ENCODE measurements at regions not wholly inside any gene's neighbourhood (a gene's known extent, or its start where the extent isn't known, plus 50 kb on each side); places are given as distances from the start of the nearest gene placed in this dataset.

DNA sequence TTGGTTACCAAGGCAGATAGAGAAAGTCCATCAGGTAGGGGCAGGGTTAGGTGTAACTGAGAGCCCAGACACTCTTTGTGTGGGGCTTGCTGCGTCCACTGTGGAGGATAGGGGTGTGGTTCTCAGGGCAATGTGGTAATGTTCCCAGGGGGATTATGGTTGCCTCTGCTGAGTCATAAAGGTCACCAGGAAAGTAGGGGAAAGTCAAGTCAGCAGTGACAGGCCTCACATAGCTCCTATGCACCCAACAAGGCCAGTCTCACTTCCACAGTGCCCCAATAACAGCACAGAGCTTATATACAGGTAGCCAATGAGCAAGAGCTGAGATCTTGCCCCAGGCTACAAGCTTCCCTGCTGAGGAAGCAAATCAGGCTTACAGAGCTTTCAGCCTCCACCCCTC is 1438.0 kb upstream of the ZEB2 start:
- H4K20me1 ChIP-seq (ENCODE audit: insufficient read depth, low read length) = no peaks in the 10 kb centered on the region
- H3K9me3 Mint-ChIP-seq (ENCODE audit: unreplicated experiment) = peaks cover 24% of the 10 kb centered on the region
- no peaks in the 10 kb centered on the region for H3K36me3 ChIP-seq (ENCODE audit: insufficient read depth, low read length)
- H3K4me3 ChIP-seq (ENCODE audit: insufficient read depth, low read depth, low read length) = no peak overlapping the region
- no peak for DNase-seq (ENCODE audit: low read depth)
- H3K79me2 ChIP-seq (ENCODE audit: insufficient read depth, low read length) = no peaks in the 10 kb centered on the region
- H3K4me2 ChIP-seq (ENCODE audit: low read length) = no peak overlapping the region
- no peak overlapping the region for H3K4me3 Mint-ChIP-seq (ENCODE audit: unreplicated experiment)
- TF ChIP-seq EZH2 (IDR thresholded peaks at IDR 0.05; ENCODE audit: insufficient read depth, low read length) = no peak
- TF ChIP-seq, protein P1, sequence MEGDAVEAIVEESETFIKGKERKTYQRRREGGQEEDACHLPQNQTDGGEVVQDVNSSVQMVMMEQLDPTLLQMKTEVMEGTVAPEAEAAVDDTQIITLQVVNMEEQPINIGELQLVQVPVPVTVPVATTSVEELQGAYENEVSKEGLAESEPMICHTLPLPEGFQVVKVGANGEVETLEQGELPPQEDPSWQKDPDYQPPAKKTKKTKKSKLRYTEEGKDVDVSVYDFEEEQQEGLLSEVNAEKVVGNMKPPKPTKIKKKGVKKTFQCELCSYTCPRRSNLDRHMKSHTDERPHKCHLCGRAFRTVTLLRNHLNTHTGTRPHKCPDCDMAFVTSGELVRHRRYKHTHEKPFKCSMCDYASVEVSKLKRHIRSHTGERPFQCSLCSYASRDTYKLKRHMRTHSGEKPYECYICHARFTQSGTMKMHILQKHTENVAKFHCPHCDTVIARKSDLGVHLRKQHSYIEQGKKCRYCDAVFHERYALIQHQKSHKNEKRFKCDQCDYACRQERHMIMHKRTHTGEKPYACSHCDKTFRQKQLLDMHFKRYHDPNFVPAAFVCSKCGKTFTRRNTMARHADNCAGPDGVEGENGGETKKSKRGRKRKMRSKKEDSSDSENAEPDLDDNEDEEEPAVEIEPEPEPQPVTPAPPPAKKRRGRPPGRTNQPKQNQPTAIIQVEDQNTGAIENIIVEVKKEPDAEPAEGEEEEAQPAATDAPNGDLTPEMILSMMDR (IDR thresholded peaks at IDR 0.05; ENCODE audit: insufficient read depth, low read depth, low read length) = no peak
- no peaks in the 10 kb centered on the region for H3K27me3 Mint-ChIP-seq (ENCODE audit: low read depth, unreplicated experiment)
- FAIRE-seq = no peak
- H2AFZ ChIP-seq (ENCODE audit: low read depth, low read length) = no peak overlapping the region
- H3K9me3 ChIP-seq (ENCODE audit: insufficient read depth, low read depth, low read length) = no peaks in the 10 kb centered on the region
- H3K27ac Mint-ChIP-seq (ENCODE audit: unreplicated experiment) = no peak overlapping the region
- no peaks in the 10 kb centered on the region for H3K36me3 Mint-ChIP-seq (ENCODE audit: low read depth, unreplicated experiment)
- no peak overlapping the region for H3K9ac ChIP-seq (ENCODE audit: low read length)
- H3K4me1 ChIP-seq (ENCODE audit: insufficient read depth, low read length) = no peaks in the 10 kb centered on the region
- peaks cover 17% of the 10 kb centered on the region for H3K4me1 Mint-ChIP-seq (ENCODE audit: low read depth, unreplicated experiment)
- no peak overlapping the region for H3K27ac ChIP-seq (ENCODE audit: low read depth, low read length)
- H3K27me3 ChIP-seq (ENCODE audit: insufficient read depth, low read length) = no peaks in the 10 kb centered on the region

DNA sequence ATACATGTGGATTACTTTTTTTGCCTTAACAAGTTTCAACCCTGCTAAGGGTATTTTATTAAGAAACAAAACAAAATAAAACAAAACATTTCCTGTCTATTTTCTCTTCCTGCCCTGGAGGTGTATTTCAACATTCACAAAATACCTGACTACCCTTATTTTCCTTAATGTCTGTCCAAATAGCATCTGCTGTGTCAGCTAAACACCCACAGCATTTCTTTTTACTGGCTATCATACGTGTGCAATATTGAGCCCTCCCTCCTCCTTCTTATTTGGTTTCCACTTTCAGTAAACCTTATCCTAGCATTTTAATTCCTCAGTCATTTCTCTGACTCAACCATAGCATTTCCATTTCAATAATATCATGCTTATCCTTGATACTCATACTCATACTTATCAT is 1420.0 kb upstream of the ZEB2 start:
- Histone ChIP-seq H3K79me2 (ENCODE audit: insufficient read depth, low read length) (no peaks in the 10 kb centered on the region), H3K9me3 (ENCODE audit: insufficient read depth, low read depth, low read length) (no peaks in the 10 kb centered on the region), H3K4me1 (ENCODE audit: insufficient read depth, low read length) (no peaks in the 10 kb centered on the region), H3K27me3 (ENCODE audit: insufficient read depth, low read length) (no peaks in the 10 kb centered on the region), H3K4me3 (ENCODE audit: insufficient read depth, low read depth, low read length) (no peak overlapping the region), H3K27ac (ENCODE audit: low read depth, low read length) (no peak overlapping the region), H4K20me1 (ENCODE audit: insufficient read depth, low read length) (no peaks in the 10 kb centered on the region), H3K36me3 (ENCODE audit: insufficient read depth, low read length) (no peaks in the 10 kb centered on the region), H2AFZ (ENCODE audit: low read depth, low read length) (no peak overlapping the region), H3K9ac (ENCODE audit: low read length) (no peak overlapping the region), H3K4me2 (ENCODE audit: low read length) (no peak overlapping the region)
- H3K27me3 Mint-ChIP-seq (ENCODE audit: low read depth, unreplicated experiment) = no peaks in the 10 kb centered on the region
- no peak overlapping the region for H3K4me3 Mint-ChIP-seq (ENCODE audit: unreplicated experiment)
- H3K9me3 Mint-ChIP-seq (ENCODE audit: unreplicated experiment) = no peaks in the 10 kb centered on the region
- H3K36me3 Mint-ChIP-seq (ENCODE audit: low read depth, unreplicated experiment) = no peaks in the 10 kb centered on the region
- no peak for DNase-seq (ENCODE audit: low read depth)
- H3K4me1 Mint-ChIP-seq (ENCODE audit: low read depth, unreplicated experiment) = no peaks in the 10 kb centered on the region
- H3K27ac Mint-ChIP-seq (ENCODE audit: unreplicated experiment) = no peak overlapping the region
- FAIRE-seq = no peak
- TF ChIP-seq EZH2 (IDR thresholded peaks at IDR 0.05; ENCODE audit: insufficient read depth, low read length) = no peak
- TF ChIP-seq, protein P1 (IDR thresholded peaks at IDR 0.05; ENCODE audit: insufficient read depth, low read depth, low read length) = no peak

DNA sequence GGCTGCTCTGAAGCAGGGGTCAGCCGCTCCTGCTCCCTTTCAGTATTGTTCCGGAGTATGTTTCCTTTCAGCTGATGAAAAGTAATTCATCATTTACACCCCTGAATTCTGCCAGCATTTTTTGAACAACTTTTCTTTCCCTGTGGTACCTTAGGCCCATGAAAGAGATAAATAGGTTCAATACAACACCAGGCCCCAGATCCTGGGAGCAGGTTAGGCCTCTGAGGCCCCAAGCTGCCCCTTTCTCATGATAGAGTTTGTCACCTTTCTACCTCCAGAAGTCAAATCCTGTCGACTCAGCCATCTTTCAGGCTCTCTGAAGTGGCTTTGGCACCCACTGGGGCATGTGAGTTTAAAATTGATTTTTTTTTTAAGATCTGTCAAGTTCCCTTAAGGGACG is 1415.1 kb upstream of the ZEB2 start:
- H3K27ac Mint-ChIP-seq (ENCODE audit: unreplicated experiment) = no peak overlapping the region

More for the DNA sequence above, 1415.1 kb upstream of the ZEB2 start:
- H4K20me1 ChIP-seq (ENCODE audit: insufficient read depth, low read length) = no peaks in the 10 kb centered on the region
- no peak overlapping the region for H2AFZ ChIP-seq (ENCODE audit: low read depth, low read length)
- H3K4me1 ChIP-seq (ENCODE audit: insufficient read depth, low read length) = no peaks in the 10 kb centered on the region
- H3K4me2 ChIP-seq (ENCODE audit: low read length) = no peak overlapping the region
- Mint-ChIP-seq H3K4me3 (ENCODE audit: unreplicated experiment) (no peak overlapping the region), H3K27me3 (ENCODE audit: low read depth, unreplicated experiment) (no peaks in the 10 kb centered on the region), H3K9me3 (ENCODE audit: unreplicated experiment) (no peaks in the 10 kb centered on the region), H3K36me3 (ENCODE audit: low read depth, unreplicated experiment) (no peaks in the 10 kb centered on the region), H3K4me1 (ENCODE audit: low read depth, unreplicated experiment) (peaks cover 4% of the 10 kb centered on the region)
- H3K9ac ChIP-seq (ENCODE audit: low read length) = no peak overlapping the region
- H3K9me3 ChIP-seq (ENCODE audit: insufficient read depth, low read depth, low read length) = no peaks in the 10 kb centered on the region
- no peak overlapping the region for H3K27ac ChIP-seq (ENCODE audit: low read depth, low read length)
- no peak for TF ChIP-seq EZH2 (IDR thresholded peaks at IDR 0.05; ENCODE audit: insufficient read depth, low read length)
- TF ChIP-seq, protein P1 (IDR thresholded peaks at IDR 0.05; ENCODE audit: insufficient read depth, low read depth, low read length) = no peak
- H3K79me2 ChIP-seq (ENCODE audit: insufficient read depth, low read length) = no peaks in the 10 kb centered on the region
- no peaks in the 10 kb centered on the region for H3K36me3 ChIP-seq (ENCODE audit: insufficient read depth, low read length)
- no peaks in the 10 kb centered on the region for H3K27me3 ChIP-seq (ENCODE audit: insufficient read depth, low read length)
- DNase-seq (ENCODE audit: low read depth) (no peak), FAIRE-seq (no peak)
- H3K4me3 ChIP-seq (ENCODE audit: insufficient read depth, low read depth, low read length) = no peak overlapping the region

Data from astrocyte (in vitro differentiated cells and primary cell).